ENCODE measurements at regions not wholly inside any gene's neighbourhood (a gene's known extent, or its start where the extent isn't known, plus 50 kb on each side); places are given as distances from the start of the nearest gene placed in this dataset.
A peak's percentile ranks its signal among the peaks of the same experiment; 100 is the strongest.

GRCh38 chr6:121526282-121526681, 90.8 kb downstream of the GJA1 start:
- H2AFZ ChIP-seq (ENCODE audit: low read length) = no peak overlapping the region
- no peak overlapping the region for H3T11ph ChIP-seq (ENCODE audit: low read length)
- H4K5ac ChIP-seq (ENCODE audit: insufficient read length, low read depth, low read length) = no peak overlapping the region
- H3K56ac ChIP-seq (ENCODE audit: insufficient read length, low read depth, low read length) = no peak overlapping the region
- H3K27me3 ChIP-seq (ENCODE audit: insufficient read depth, low read length) = no peaks in the 10 kb centered on the region
- peaks cover 14% of the 10 kb centered on the region in 2 experiments for H3K4me1 Mint-ChIP-seq
- TF ChIP-seq CTCF (conservative IDR thresholded peaks at IDR 0.05) = no peak
- H3K23me2 ChIP-seq (ENCODE audit: insufficient read length, low read depth, low read length, poor library complexity, severe bottlenecking) = no peaks in the 10 kb centered on the region
- peak overlapping the region in 1 of 3 experiments; percentile 34; a peak in 1 of 7 replicates for H3K27ac Mint-ChIP-seq
- no peak overlapping the region for H2AK5ac ChIP-seq (ENCODE audit: insufficient read length, low read length)
- H2BK120ac ChIP-seq (ENCODE audit: low read depth, low read length, poor library complexity, severe bottlenecking) = no peak overlapping the region
- no peaks in the 10 kb centered on the region for H3K9me3 ChIP-seq (ENCODE audit: control insufficient read depth, low read depth, low read length)
- no peak overlapping the region for H2BK20ac ChIP-seq (ENCODE audit: low read depth, low read length, poor library complexity, severe bottlenecking)
- H4K8ac ChIP-seq (replicated peaks; ENCODE audit: insufficient read length, low read depth, low read length) = no peak overlapping the region
- H3K9me3 Mint-ChIP-seq = no peaks in the 10 kb centered on the region
- no peak overlapping the region for H4K91ac ChIP-seq (ENCODE audit: insufficient read length, low read depth, low read length)
- H3K4me1 ChIP-seq (ENCODE audit: insufficient read depth, low read length) = no peaks in the 10 kb centered on the region
- no peak overlapping the region for H2BK15ac ChIP-seq (ENCODE audit: low read depth, low read length)
- H3K4me2 ChIP-seq (ENCODE audit: insufficient read depth, insufficient read length, low read length) = no peak overlapping the region
- no peak overlapping the region for H2BK5ac ChIP-seq (ENCODE audit: insufficient read length, low read length)
- no peak overlapping the region for H3K18ac ChIP-seq (ENCODE audit: insufficient read length, low read depth, low read length)
- no peak overlapping the region for H3K4me3 Mint-ChIP-seq
- H3K9ac ChIP-seq (ENCODE audit: extremely low read depth, insufficient read length, low read length) = no peak overlapping the region
- H3K23ac ChIP-seq (ENCODE audit: insufficient read length, low read depth, low read length) = no peak overlapping the region
- no peak overlapping the region for H2BK12ac ChIP-seq (ENCODE audit: insufficient read length, low read depth, low read length)
- no peaks in the 10 kb centered on the region for H4K20me1 ChIP-seq (ENCODE audit: control insufficient read depth, insufficient read depth, insufficient read length)
- H3K4ac ChIP-seq (ENCODE audit: low read depth, low read length) = no peak overlapping the region
- no peaks in the 10 kb centered on the region; a peak in 1 of 7 replicates for H3K36me3 Mint-ChIP-seq (ENCODE audit: insufficient read depth in 1 of 3, low read depth in 3 of 3)
- H3K27me3 Mint-ChIP-seq (ENCODE audit: low read depth) = no peaks in the 10 kb centered on the region
- WGBS (ENCODE audit: extremely low coverage, insufficient read length, low lambda C conversion rate) = no CpG with 5 or more reads among the region's 1 CpG
- H3K79me2 ChIP-seq (ENCODE audit: insufficient read depth, low read length) = no peaks in the 10 kb centered on the region
- no peak overlapping the region for H3K27ac ChIP-seq (ENCODE audit: insufficient read length, low read depth, low read length)
- H3K14ac ChIP-seq (ENCODE audit: insufficient read depth, low read length) = no peak overlapping the region
- no peak for DNase-seq
- no peaks in the 10 kb centered on the region for H3K79me1 ChIP-seq (ENCODE audit: insufficient read depth, low read depth, low read length, poor library complexity, severe bottlenecking)

All from H9 (cell line).